NCI-H146 treated with DMSO at 0.1 percent for 48 hours (cell line): ENCODE measurements at regions not wholly inside any gene's neighbourhood (a gene's known extent, or its start where the extent isn't known, plus 50 kb on each side); places are given as distances from the start of the nearest gene placed in this dataset.

Experiments
- DNase-seq: peaks from one replicate; lab custom pipeline; 2025; ENCODE audit not compliant: unreplicated experiment; lab: John Stamatoyannopoulos, UW

GRCh38 chr14:30297876-30298795 lies 260.8 kb upstream of the G2E3 start:
- DNase-seq: no peak

GRCh38 chr14:30299915-30300314 lies 259.0 kb upstream of the G2E3 start:
- DNase-seq: no peak

GRCh38 chr14:30303350-30303749 lies 255.6 kb upstream of the G2E3 start:
- no peak for DNase-seq

- peak; percentile 33 for DNase-seq
Measured at GRCh38 chr14:30305346-30305745, 253.6 kb upstream of the G2E3 start.

- no peak for DNase-seq
Measured at GRCh38 chr14:30309405-30309804, 249.6 kb upstream of the G2E3 start.

- DNase-seq: no peak
Measured at GRCh38 chr14:30312214-30312613, 246.7 kb upstream of the G2E3 start.

GRCh38 chr14:30317729-30318128 lies 241.2 kb upstream of the G2E3 start:
- no peak for DNase-seq

GRCh38 chr14:30322819-30323218 lies 236.1 kb upstream of the G2E3 start:
- no peak for DNase-seq

GRCh38 chr14:30330033-30330432 lies 228.9 kb upstream of the G2E3 start:
- no peak for DNase-seq

GRCh38 chr14:30330445-30330844 lies 228.5 kb upstream of the G2E3 start:
- DNase-seq: no peak

GRCh38 chr14:30331030-30331429 lies 227.9 kb upstream of the G2E3 start:
- DNase-seq: no peak

- DNase-seq: no peak
Measured at GRCh38 chr14:30332374-30332773, 226.6 kb upstream of the G2E3 start.

- DNase-seq: no peak
Measured at GRCh38 chr14:30333934-30334333, 225.0 kb upstream of the G2E3 start.

- DNase-seq: no peak
Measured at GRCh38 chr14:30337456-30337855, 221.5 kb upstream of the G2E3 start.

- DNase-seq: no peak
Measured at GRCh38 chr14:30339311-30339901, 219.6 kb upstream of the G2E3 start.

GRCh38 chr14:30340495-30340894 lies 218.5 kb upstream of the G2E3 start:
- no peak for DNase-seq

GRCh38 chr14:30345511-30345910 lies 213.4 kb upstream of the G2E3 start:
- no peak for DNase-seq

GRCh38 chr14:30348445-30348844 lies 210.5 kb upstream of the G2E3 start:
- DNase-seq: no peak

- no peak for DNase-seq
Measured at GRCh38 chr14:30349520-30349919, 209.4 kb upstream of the G2E3 start.

GRCh38 chr14:30354439-30354838 lies 204.5 kb upstream of the G2E3 start:
- peak; percentile 20 for DNase-seq

- no peak for DNase-seq
Measured at GRCh38 chr14:30355431-30355913, 203.5 kb upstream of the G2E3 start.

- DNase-seq: no peak
Measured at GRCh38 chr14:30356438-30357202, 202.3 kb upstream of the G2E3 start.
